ENCODE measurements at regions not wholly inside any gene's neighbourhood (a gene's known extent, or its start where the extent isn't known, plus 50 kb on each side); places are given as distances from the start of the nearest gene placed in this dataset.

DNA sequence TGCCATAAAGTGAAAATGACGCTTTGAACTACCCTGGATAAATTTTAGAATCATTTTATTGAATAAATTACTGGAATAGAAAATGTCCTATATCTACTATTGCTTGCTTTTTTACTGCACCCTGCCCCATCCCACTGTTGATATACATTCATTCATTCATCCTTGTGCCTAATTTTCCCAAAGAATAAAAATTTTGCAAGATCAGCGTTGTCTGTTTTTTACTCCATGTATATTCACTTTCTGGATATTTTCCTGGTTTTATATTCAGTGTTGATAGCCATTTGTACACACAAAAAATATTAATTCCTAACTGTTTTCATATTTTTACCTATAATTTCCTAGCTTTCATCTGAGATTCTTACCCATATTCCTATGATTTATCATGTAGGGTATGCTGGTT is 262.9 kb upstream of the MAGI2 start:
- TF ChIP-seq, protein P1, sequence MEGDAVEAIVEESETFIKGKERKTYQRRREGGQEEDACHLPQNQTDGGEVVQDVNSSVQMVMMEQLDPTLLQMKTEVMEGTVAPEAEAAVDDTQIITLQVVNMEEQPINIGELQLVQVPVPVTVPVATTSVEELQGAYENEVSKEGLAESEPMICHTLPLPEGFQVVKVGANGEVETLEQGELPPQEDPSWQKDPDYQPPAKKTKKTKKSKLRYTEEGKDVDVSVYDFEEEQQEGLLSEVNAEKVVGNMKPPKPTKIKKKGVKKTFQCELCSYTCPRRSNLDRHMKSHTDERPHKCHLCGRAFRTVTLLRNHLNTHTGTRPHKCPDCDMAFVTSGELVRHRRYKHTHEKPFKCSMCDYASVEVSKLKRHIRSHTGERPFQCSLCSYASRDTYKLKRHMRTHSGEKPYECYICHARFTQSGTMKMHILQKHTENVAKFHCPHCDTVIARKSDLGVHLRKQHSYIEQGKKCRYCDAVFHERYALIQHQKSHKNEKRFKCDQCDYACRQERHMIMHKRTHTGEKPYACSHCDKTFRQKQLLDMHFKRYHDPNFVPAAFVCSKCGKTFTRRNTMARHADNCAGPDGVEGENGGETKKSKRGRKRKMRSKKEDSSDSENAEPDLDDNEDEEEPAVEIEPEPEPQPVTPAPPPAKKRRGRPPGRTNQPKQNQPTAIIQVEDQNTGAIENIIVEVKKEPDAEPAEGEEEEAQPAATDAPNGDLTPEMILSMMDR (IDR thresholded peaks at IDR 0.05), result no peak
- no peak for TF ChIP-seq POLR2A (IDR thresholded peaks at IDR 0.05)

Measured in right lobe of liver (tissue), 4 donors.